Skeletal muscle tissue (tissue), 3 donors: ENCODE measurements at regions not wholly inside any gene's neighbourhood (a gene's known extent, or its start where the extent isn't known, plus 50 kb on each side); places are given as distances from the start of the nearest gene placed in this dataset.

ENCODE experiments used
- H3K27ac ChIP-seq: one replicate; pipeline ENCODE4 v1.7.0; 2013; ENCODE audit warnings: mild to moderate bottlenecking, low read depth, low read length, inconsistent platforms
- H3K27me3 ChIP-seq, 3 donors: one replicate each; pipeline ENCODE4 v1.7.0; 2013; ENCODE audit warnings: low read length in 3 of 3; ENCODE audit not compliant: control insufficient read depth in 3 of 3, insufficient read depth in 3 of 3
- H3K36me3 ChIP-seq, 3 donors: one replicate each; pipeline ENCODE4 v1.7.0; 2013; ENCODE audit warnings: low read length in 3 of 3; ENCODE audit not compliant: control insufficient read depth in 3 of 3, insufficient read depth in 3 of 3
- H3K4me1 ChIP-seq, 3 donors: one replicate each; pipeline ENCODE4 v1.7.0; 2013; ENCODE audit warnings: low read length in 3 of 3, mild to moderate bottlenecking in 3 of 3; ENCODE audit not compliant: control insufficient read depth in 3 of 3, insufficient read depth in 3 of 3
- H3K4me3 ChIP-seq, 3 donors: one replicate each; pipeline ENCODE4 v1.7.0; 2013; ENCODE audit warnings: low read length in 3 of 3
- H3K9ac ChIP-seq, 3 donors: one replicate each; pipeline ENCODE4 v1.7.0; 2013; ENCODE audit warnings: low read length in 3 of 3, mild to moderate bottlenecking in 3 of 3, moderate library complexity in 2 of 3, low read depth in 1 of 3
- H3K9me3 ChIP-seq, 3 donors: one replicate each; pipeline ENCODE4 v1.7.0; 2013; ENCODE audit warnings: low read length in 3 of 3; ENCODE audit not compliant: control insufficient read depth in 3 of 3
- donor health status: Osteomylitis.

DNA sequence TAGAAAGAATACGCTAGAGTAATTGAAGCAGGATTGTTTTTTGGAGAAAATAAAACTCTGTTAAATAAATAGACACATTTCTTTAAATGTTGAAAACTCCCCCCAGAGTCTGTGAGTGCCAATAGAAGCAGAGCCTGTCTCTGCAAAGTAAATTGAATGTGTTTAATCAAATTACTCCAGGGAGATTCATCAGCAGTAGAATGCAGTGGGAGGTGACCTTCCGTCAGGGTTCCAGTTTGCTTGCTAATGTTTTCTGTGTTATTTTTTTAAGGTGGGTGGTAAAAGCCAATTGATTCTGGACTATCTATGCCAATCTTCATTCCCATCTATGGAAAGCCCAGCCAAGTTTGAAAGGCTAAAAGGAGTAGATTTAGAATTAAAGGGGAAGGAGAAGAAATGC, 612.4 kb upstream of the GRM7 start:
- Histone ChIP-seq H3K27me3 (no peaks in the 10 kb centered on the region), H3K27ac (no peak overlapping the region), H3K36me3 (no peaks in the 10 kb centered on the region), H3K9ac (no peak overlapping the region), H3K9me3 (no peaks in the 10 kb centered on the region), H3K4me3 (no peak overlapping the region), H3K4me1 (no peaks in the 10 kb centered on the region)

DNA sequence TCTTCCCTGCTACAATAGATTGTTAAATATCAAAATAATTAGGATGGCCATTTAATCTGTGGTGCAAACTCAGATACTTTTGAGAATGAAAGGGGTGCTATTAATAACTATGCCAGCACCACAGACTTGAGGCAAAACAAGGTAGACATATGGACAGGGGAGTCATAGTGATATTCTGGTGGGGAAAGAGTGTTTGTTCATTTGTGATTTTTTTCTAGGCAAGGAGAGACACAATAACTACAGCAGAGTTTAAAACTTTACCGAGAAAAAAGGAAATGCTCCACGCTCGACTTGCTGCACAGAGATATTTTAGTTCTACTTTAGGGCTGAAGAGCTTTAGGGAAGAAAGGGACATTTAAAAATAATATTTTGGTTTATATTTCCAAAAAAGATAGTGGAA, 611.2 kb upstream of the GRM7 start:
- Histone ChIP-seq H3K4me3 (no peak overlapping the region), H3K9me3 (peaks cover 0 to 5% (median 0%) of the 10 kb centered on the region in 3 donors), H3K27me3 (no peaks in the 10 kb centered on the region), H3K9ac (no peak overlapping the region), H3K36me3 (no peaks in the 10 kb centered on the region), H3K4me1 (no peaks in the 10 kb centered on the region), H3K27ac (no peak overlapping the region)

DNA sequence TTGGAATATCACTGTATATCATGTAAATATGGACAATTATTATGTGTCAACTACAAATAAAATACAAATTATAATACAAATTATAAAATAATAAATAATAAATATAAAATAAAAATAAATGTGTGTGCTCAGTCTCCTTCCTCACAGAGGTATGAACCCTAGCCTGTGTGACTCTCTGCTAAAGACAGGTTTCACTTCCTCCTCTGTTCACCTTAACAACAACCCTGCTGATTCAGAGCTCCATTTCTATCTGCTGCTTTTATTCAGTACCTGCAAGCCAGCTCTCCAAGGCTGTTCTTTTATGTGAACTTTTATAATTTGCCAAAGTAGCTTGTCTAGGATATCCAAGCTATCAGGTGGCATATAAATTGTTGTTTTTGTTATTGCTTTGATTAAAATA, 610.7 kb upstream of the GRM7 start:
- Histone ChIP-seq H3K27me3 (no peaks in the 10 kb centered on the region), H3K4me3 (no peak overlapping the region), H3K27ac (no peak overlapping the region), H3K9ac (no peak overlapping the region), H3K9me3 (peaks cover 0 to 5% (median 0%) of the 10 kb centered on the region in 3 donors), H3K4me1 (no peaks in the 10 kb centered on the region), H3K36me3 (no peaks in the 10 kb centered on the region)

DNA sequence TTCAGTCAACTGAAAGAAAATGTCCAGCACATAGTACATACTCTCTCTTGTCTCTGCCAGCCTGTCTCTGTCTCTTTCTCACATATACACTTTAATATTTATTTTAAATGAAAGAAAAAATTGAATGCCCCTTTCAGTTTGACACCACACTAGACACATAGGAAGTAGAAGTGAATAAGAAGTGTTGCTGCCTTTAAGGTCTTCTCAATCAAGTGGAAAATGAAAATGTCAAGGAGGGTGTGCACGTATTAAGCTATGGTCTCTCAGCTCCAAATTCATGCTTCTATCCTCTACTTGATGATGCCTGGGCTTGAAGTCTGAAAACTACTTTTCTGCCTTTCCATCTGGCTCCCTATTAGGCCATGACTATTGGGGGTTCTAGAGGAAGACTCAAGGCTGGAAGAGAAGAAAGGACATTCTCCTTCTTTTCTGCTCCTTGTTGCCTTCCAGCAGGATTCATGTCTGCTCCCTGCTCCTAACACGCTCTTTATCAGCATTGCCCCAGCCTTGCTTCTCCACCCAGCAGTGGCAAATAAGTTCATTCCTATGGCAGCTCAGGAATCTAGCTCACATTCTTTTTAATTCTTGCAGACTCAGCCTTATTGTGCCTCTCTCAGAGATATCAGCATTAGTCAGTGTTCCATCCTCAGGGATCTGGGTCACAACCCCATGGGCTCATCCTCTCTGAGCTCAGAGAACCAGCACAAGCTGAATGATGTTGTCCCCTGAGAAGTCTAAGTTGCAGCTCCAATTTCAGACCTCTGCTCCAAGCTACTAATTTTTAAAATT, 609.1 kb upstream of the GRM7 start:
- H3K9me3 ChIP-seq: peaks cover 0 to 5% (median 0%) of the 10 kb centered on the region in 3 donors
- no peak overlapping the region for H3K9ac ChIP-seq
- no peaks in the 10 kb centered on the region for H3K36me3 ChIP-seq
- no peaks in the 10 kb centered on the region for H3K4me1 ChIP-seq
- no peak overlapping the region for H3K27ac ChIP-seq
- H3K27me3 ChIP-seq: no peaks in the 10 kb centered on the region
- no peak overlapping the region for H3K4me3 ChIP-seq

DNA sequence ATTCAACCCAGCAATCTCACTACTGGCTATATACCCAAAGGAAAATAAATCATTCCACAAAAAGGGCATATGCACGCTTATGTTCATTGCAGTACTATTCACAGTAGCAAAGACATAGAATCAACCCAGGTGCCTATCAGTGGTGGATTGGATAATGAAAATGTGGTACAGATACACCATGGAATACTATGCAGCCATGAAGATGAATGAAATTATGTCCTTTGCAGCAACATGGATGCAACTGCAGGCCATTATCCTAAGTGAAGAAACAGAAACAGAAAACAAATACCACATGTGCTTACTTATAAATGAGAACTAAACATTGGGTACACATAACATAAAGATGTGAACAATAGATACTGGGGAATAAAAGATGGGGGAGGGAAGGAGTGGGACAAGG, 606.4 kb upstream of the GRM7 start:
- Histone ChIP-seq H3K9ac (no peak overlapping the region), H3K4me3 (no peak overlapping the region), H3K27ac (no peak overlapping the region), H3K9me3 (peaks cover 0 to 5% (median 0%) of the 10 kb centered on the region in 3 donors), H3K36me3 (no peaks in the 10 kb centered on the region), H3K27me3 (no peaks in the 10 kb centered on the region), H3K4me1 (no peaks in the 10 kb centered on the region)

DNA sequence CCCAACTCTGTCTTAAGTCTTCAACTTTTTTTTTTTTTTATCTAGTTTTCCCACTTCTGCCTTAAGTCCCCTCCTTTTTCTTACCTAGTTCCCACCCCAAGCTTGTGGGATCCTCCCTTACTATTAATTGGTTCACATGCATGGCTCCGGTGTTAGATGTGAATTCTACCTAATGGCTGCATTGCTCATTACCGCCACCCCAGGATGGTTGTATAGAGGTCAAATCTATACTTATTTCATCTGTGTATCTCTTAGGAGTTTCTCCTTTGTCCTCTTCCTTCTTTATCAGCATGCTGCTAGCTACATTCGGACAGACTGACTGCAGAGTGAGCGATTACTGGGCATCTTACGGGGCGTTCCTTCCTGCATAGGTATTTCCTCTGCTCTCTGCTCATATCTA, 605.7 kb upstream of the GRM7 start:
- Histone ChIP-seq H3K36me3 (no peaks in the 10 kb centered on the region), H3K9me3 (peaks cover 0 to 5% (median 0%) of the 10 kb centered on the region in 3 donors), H3K9ac (no peak overlapping the region), H3K4me1 (no peaks in the 10 kb centered on the region), H3K27me3 (no peaks in the 10 kb centered on the region), H3K4me3 (no peak overlapping the region), H3K27ac (no peak overlapping the region)

DNA sequence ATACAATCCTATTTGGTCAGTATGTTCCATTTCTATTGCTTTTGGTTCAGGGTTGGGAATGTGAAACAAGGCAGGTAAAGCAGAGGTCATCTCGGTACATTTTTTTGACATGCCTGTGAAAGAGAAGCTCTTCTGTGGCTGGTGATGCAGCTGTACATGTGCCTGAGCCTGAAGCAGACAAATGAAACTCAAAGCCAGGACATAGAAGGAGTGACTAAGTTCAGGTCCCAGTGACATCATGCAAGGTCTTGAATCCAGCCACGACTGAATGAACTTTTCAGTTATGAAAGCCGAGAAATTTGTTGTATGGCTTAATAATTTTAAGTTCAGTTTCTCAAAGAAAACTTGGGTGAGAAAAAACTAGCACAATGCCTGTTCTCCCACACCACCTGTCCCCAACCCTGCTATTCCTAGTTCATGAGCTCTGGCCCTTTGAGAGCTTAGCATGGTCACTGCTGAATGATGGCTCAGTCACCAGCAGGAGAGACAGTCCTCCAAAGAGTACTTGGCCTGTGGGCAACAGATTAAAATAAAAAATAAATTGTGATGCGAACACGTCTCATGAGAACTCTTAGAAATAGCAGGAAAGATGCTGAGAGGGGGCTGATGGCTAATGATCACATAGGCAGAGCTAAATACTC, 600.2 kb upstream of the GRM7 start:
- Histone ChIP-seq H3K36me3 (no peaks in the 10 kb centered on the region), H3K4me3 (no peak overlapping the region), H3K27me3 (no peaks in the 10 kb centered on the region)

DNA sequence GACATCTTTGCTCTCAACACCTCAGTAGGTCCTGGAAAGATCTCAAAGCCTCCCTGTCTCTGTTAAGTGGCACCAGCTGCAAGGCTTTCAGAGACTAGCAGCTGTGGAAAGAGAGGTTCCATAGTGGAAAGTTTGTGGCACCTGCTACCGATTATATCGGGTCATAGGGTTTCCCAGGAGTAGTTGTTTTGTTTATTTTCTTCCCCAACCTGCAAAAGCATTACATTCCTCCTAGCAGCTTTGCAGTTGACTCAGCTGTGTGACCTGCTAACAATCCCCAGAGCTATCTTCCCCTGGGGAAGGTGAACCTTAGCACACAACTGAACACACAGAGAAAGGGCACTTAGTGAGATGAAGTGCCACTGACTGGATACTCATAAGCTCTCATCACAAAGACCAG, 598.9 kb upstream of the GRM7 start:
- Histone ChIP-seq H3K27ac (no peak overlapping the region), H3K4me1 (no peaks in the 10 kb centered on the region), H3K36me3 (no peaks in the 10 kb centered on the region), H3K9ac (no peak overlapping the region), H3K4me3 (no peak overlapping the region), H3K9me3 (no peaks in the 10 kb centered on the region), H3K27me3 (no peaks in the 10 kb centered on the region)

More for the DNA sequence above, 600.2 kb upstream of the GRM7 start:
- Histone ChIP-seq H3K9me3 (no peaks in the 10 kb centered on the region), H3K27ac (no peak overlapping the region), H3K9ac (no peak overlapping the region), H3K4me1 (no peaks in the 10 kb centered on the region)

DNA sequence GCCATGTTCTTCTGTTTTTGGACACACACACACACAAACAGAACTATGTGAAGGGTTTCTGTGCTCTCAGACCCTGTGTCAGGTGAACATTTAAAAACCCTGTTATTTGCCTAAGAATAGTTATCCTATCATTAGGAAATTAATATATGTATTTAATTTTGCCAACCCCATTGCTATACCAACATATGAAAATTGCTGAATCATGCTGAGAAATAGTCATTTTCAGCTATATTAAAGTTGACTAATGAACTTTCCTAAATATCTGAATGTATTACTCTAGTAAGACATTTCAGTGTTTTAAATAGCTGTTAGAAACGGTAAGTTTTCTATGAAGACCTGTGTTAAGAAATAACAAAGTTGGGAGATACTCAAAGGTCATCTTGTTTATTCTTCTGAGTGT, 596.9 kb upstream of the GRM7 start:
- no peaks in the 10 kb centered on the region for H3K4me1 ChIP-seq
- no peaks in the 10 kb centered on the region for H3K9me3 ChIP-seq
- H3K9ac ChIP-seq: no peak overlapping the region
- H3K4me3 ChIP-seq: no peak overlapping the region
- no peak overlapping the region for H3K27ac ChIP-seq
- no peaks in the 10 kb centered on the region for H3K27me3 ChIP-seq
- H3K36me3 ChIP-seq: no peaks in the 10 kb centered on the region

DNA sequence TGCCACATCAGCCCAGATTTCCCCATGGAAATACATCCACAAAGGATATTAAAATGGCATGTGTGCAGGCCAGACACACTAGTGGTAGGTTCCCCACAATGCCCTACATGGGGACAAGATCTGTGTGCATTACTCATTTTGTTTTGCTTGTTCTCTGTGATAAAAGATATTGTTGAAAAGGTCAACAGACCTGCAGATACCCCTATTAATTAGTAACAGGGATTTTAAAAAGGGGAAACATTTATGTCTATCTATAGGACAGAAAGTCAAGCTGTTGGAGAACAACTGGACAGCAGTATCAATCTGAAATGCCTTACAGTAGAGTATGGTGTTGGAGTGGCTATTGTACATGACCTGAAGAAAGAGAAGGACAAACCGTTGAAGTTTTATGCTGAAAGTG, 596.0 kb upstream of the GRM7 start:
- Histone ChIP-seq H3K27ac (no peak overlapping the region), H3K9me3 (no peaks in the 10 kb centered on the region), H3K4me3 (no peak overlapping the region), H3K27me3 (no peaks in the 10 kb centered on the region), H3K4me1 (no peaks in the 10 kb centered on the region), H3K36me3 (no peaks in the 10 kb centered on the region), H3K9ac (no peak overlapping the region)
